ENCODE measurements at regions not wholly inside any gene's neighbourhood (a gene's known extent, or its start where the extent isn't known, plus 50 kb on each side); places are given as distances from the start of the nearest gene placed in this dataset.

- Histone ChIP-seq H3K9me2 (ENCODE audit: insufficient read depth) (no peaks in the 10 kb centered on the region), H4K20me1 (ENCODE audit: insufficient read depth) (no peaks in the 10 kb centered on the region), H3K4me2 (no peak overlapping the region), H3K9me3 (ENCODE audit: insufficient read depth, low read depth) (no peaks in the 10 kb centered on the region), H3K27ac (no peak overlapping the region), H3K4me1 (replicated peaks; ENCODE audit: insufficient read depth) (no peaks in the 10 kb centered on the region), H3F3A (ENCODE audit: insufficient read depth, low read depth) (no peaks in the 10 kb centered on the region), H2AFZ (no peak overlapping the region), H3K79me2 (ENCODE audit: low read depth) (no peaks in the 10 kb centered on the region), H3K36me3 (ENCODE audit: low read depth) (no peaks in the 10 kb centered on the region), H3K4me3 (no peak overlapping the region), H3K27me3 (ENCODE audit: insufficient read depth, low read depth) (no peaks in the 10 kb centered on the region)
- POLR2A ChIA-PET (ENCODE audit: unreplicated experiment), result no interaction called here
- DNase-seq, result no peak
- TF ChIP-seq EZH2 (IDR thresholded peaks at IDR 0.05; ENCODE audit: low read depth) (no peak), CTCF (conservative IDR thresholded peaks at IDR 0.05) (no peak)
- BruUV-seq (replicated peaks), result no TSS peak
- CTCF ChIA-PET, result no interaction called here
- intact Hi-C loops (cut with micrococcal nuclease; ENCODE audit: unreplicated experiment), result no loop called here
Observed at GRCh38 chr3:3735919-3736318, 63.3 kb upstream of the LRRN1 start.

GRCh38 chr3:3734881-3735280 is 64.3 kb upstream of the LRRN1 start:
- Histone ChIP-seq H3K27ac (no peak overlapping the region), H3K27me3 (ENCODE audit: insufficient read depth, low read depth) (no peaks in the 10 kb centered on the region), H3K9me3 (ENCODE audit: insufficient read depth, low read depth) (no peaks in the 10 kb centered on the region), H4K20me1 (ENCODE audit: insufficient read depth) (no peaks in the 10 kb centered on the region), H3K4me1 (replicated peaks; ENCODE audit: insufficient read depth) (no peaks in the 10 kb centered on the region), H3K79me2 (ENCODE audit: low read depth) (no peaks in the 10 kb centered on the region), H3K9me2 (ENCODE audit: insufficient read depth) (no peaks in the 10 kb centered on the region), H3K36me3 (ENCODE audit: low read depth) (no peaks in the 10 kb centered on the region), H3F3A (ENCODE audit: insufficient read depth, low read depth) (no peaks in the 10 kb centered on the region), H3K4me2 (no peak overlapping the region), H3K4me3 (no peak overlapping the region), H2AFZ (no peak overlapping the region)
- ChIA-PET CTCF (no interaction called here), POLR2A (ENCODE audit: unreplicated experiment) (no interaction called here)
- intact Hi-C loops (cut with micrococcal nuclease; ENCODE audit: unreplicated experiment), result no loop called here
- no peak for TF ChIP-seq EZH2 (IDR thresholded peaks at IDR 0.05; ENCODE audit: low read depth)
- no TSS peak for BruUV-seq (replicated peaks)
- no peak for DNase-seq

GRCh38 chr3:3729261-3729660 is 70.0 kb upstream of the LRRN1 start:
- no peak for DNase-seq
- no peak overlapping the region for H2AFZ ChIP-seq
- H3K27me3 ChIP-seq (ENCODE audit: insufficient read depth, low read depth), result no peaks in the 10 kb centered on the region
- intact Hi-C loops (cut with micrococcal nuclease; ENCODE audit: unreplicated experiment), result no loop called here
- no peak overlapping the region for H3K4me2 ChIP-seq
- TF ChIP-seq EZH2 (IDR thresholded peaks at IDR 0.05; ENCODE audit: low read depth) (no peak), CTCF (conservative IDR thresholded peaks at IDR 0.05) (no peak)
- no peaks in the 10 kb centered on the region for H3F3A ChIP-seq (ENCODE audit: insufficient read depth, low read depth)
- H3K4me1 ChIP-seq (replicated peaks; ENCODE audit: insufficient read depth), result no peaks in the 10 kb centered on the region
- H3K36me3 ChIP-seq (ENCODE audit: low read depth), result no peaks in the 10 kb centered on the region
- H3K4me3 ChIP-seq, result no peak overlapping the region
- H3K9me3 ChIP-seq (ENCODE audit: insufficient read depth, low read depth), result no peaks in the 10 kb centered on the region
- POLR2A ChIA-PET (ENCODE audit: unreplicated experiment), result interaction anchor here (0.7 kb wide), 1 partner anchor 31 kb away, joined by 10 read pairs; no protein-coding TSS in a partner anchor
- no peaks in the 10 kb centered on the region for H3K9me2 ChIP-seq (ENCODE audit: insufficient read depth)
- CTCF ChIA-PET, result no interaction called here
- H3K27ac ChIP-seq, result no peak overlapping the region
- no peaks in the 10 kb centered on the region for H3K79me2 ChIP-seq (ENCODE audit: low read depth)
- BruUV-seq (replicated peaks), result no TSS peak
- no peaks in the 10 kb centered on the region for H4K20me1 ChIP-seq (ENCODE audit: insufficient read depth)

DNA sequence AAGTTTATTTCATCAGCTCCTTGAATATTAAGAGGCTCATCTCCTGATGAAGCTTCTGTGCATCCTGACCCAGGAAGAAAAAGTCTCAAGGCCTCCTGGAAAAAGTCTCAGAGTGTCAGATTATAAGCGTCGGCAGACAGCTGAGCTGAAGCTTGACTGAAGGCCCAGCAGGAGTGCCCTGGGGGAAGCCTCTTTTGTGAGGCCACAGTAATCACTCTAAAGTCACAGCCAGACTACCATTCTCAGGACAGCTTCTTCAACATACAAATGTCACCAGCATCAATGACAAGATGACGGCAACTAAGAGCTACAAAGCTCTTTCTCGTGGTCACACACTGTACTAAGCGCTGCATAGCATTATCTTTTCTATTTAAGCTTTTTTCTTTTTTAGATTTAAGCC is 72.7 kb upstream of the LRRN1 start:
- TF ChIP-seq EZH2 (IDR thresholded peaks at IDR 0.05; ENCODE audit: low read depth) (no peak), CTCF (conservative IDR thresholded peaks at IDR 0.05) (no peak)
- Histone ChIP-seq H3K9me2 (ENCODE audit: insufficient read depth) (no peaks in the 10 kb centered on the region), H3K4me2 (no peak overlapping the region), H3K36me3 (ENCODE audit: low read depth) (no peaks in the 10 kb centered on the region), H3K4me3 (no peak overlapping the region), H3K79me2 (ENCODE audit: low read depth) (no peaks in the 10 kb centered on the region), H3K9me3 (ENCODE audit: insufficient read depth, low read depth) (no peaks in the 10 kb centered on the region), H3K4me1 (replicated peaks; ENCODE audit: insufficient read depth) (no peaks in the 10 kb centered on the region), H3K27me3 (ENCODE audit: insufficient read depth, low read depth) (no peaks in the 10 kb centered on the region), H4K20me1 (ENCODE audit: insufficient read depth) (no peaks in the 10 kb centered on the region), H3F3A (ENCODE audit: insufficient read depth, low read depth) (no peaks in the 10 kb centered on the region), H2AFZ (no peak overlapping the region), H3K27ac (no peak overlapping the region)
- no peak for DNase-seq
- ChIA-PET CTCF (no interaction called here), POLR2A (ENCODE audit: unreplicated experiment) (no interaction called here)
- intact Hi-C loops (cut with micrococcal nuclease; ENCODE audit: unreplicated experiment), result no loop called here
- no TSS peak for BruUV-seq (replicated peaks)

Data from PC-9 (cell line).